GM18505 (cell line): ENCODE measurements at regions not wholly inside any gene's neighbourhood (a gene's known extent, or its start where the extent isn't known, plus 50 kb on each side); places are given as distances from the start of the nearest gene placed in this dataset.
"Not testable (repeated sequence)": the region's sequence is repeated elsewhere in the genome, so short reads cannot be mapped to it uniquely, and the experiment has no call there.

ENCODE experiments used
- ATAC-seq: cut with Tn5 transposase; IDR thresholded peaks from one replicate; pipeline ENCODE4 v1.9.1; 2021; ENCODE audit not compliant: unreplicated experiment
- POLR2A ChIP-seq: IDR thresholded peaks from 4 replicates; pipeline ENCODE4 v1.6.1; 2011; ENCODE audit warnings: borderline replicate concordance; ENCODE audit not compliant: insufficient read depth, insufficient read length; ENCODE audit errors: extremely low read depth

DNA sequence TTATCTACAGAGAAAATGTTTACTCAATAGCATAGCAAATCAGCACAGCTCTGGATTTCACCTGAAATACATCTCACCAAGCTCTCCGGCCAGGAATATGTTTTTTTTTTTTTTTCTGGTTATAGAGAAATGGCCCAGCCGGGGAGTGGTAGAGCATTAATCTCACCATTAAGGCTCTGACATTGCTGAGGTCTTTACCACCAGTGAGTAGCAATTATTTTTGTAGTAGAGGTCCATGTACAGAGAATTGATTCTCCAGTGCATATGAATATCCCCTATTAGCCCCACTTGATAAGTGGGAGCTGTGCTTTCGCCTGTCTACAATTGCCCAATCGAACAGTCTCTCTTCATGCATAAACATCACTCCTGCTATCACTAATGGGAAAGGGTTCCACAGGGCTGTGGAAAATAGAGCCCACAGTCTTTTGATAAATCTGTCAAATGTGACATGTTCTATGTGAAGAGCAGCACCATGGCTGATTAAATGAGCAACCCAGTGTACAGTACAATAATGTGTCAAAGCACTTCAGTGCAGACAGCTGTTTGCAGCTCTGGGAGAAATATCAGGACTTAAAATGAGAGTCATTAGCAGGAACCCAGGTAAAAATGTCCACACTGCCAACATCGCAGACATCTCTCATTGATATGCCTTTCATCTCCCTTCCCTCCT, 227.1 kb upstream of the ID4 start:
- no peak for TF ChIP-seq POLR2A
- no peak for ATAC-seq

DNA sequence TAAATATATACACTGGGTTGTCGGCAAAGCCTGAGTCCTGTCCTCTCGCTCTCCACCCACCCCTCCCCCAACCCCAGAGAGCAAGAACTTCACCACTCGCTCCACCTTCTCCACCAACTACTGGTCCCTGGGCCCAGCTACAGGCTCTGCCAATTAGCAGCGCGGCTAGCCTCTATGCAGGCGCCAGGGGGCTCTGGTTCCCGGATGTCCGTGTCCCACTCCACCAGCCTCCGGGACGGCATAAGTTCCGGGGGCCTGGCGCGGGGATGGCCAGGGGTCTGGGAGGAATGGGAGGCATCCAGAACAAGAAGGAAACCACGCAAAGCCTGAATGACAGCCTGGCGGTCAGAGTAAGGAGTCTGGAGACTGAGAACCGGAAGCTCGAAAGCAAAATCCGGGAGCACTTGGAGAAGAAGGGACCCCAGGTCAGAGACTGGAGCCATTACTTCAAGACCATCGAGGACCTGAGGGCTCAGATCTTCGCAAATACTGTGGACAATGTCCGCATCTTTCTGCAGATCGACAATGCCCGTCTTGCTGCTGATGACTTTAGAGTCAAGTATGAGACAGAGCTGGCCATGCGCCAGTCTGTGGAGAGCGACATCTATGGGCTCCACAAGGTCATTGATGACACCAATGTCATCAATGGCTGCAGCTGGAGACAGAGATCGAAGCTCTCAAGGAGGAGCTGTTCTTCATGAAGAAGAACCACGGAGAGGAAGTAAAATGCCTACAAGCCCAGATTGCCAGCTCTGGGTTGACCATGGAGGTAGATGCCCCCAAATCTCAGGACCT, 224.3 kb upstream of the ID4 start:
- not testable (repeated sequence) for ATAC-seq

DNA sequence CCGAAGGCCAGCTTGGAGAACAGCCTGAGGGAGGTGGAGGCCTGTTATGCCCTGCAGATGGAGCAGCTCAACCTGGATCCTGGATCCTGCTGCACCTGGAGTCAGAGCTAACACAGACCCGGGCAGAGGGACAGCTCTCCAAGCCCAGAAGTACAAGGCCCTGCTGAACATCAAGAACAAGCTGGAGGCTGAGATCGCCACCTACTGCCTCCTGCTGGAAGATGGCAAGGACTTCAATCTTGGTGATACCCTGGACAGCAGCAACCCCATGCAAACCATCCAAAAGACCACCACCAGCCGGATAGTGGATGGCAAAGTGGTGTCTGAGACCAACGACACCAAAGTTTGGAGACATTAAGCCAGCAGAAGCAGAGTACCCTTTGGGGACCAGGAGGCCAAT, 223.5 kb upstream of the ID4 start:
- no peak for TF ChIP-seq POLR2A
- ATAC-seq, result no peak

DNA sequence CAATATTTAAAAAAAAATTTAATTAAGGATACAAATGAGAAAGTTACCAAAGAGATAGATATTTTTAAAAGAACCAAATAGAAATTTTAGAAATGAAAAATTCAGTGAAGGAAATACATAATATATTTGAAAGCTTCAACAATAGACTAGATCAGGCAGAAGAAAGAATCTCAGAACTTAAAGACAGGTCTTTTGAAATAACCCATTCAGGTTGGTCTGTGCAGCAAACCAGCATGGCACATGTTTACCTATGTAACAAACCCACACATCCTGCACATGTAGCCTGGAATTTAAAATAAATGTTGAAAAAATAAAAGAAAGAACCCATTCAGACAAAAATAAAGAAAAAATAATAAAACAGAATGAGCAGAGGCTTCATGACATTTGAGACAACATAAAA, 221.1 kb upstream of the ID4 start:
- ATAC-seq, result no peak
- no peak for TF ChIP-seq POLR2A

DNA sequence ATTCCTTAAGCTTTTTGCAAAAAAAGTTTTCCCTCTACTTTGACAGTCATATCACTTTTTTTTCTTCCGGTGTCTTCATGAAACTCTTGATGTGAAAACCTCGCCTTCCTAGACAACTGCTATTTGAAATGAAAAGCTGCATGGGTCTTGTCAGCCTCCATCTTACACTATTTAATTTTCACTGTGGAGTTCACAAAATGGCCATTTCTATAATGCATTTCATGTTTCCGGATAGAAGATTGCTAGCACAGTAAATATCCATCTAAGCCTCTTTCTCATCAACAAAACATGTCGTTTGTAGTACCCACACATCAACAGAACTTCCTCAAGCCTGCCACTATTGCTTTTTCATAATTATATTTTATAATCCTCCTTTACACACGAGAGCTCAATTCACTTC, 204.9 kb upstream of the ID4 start:
- TF ChIP-seq POLR2A, result no peak
- ATAC-seq, result no peak

DNA sequence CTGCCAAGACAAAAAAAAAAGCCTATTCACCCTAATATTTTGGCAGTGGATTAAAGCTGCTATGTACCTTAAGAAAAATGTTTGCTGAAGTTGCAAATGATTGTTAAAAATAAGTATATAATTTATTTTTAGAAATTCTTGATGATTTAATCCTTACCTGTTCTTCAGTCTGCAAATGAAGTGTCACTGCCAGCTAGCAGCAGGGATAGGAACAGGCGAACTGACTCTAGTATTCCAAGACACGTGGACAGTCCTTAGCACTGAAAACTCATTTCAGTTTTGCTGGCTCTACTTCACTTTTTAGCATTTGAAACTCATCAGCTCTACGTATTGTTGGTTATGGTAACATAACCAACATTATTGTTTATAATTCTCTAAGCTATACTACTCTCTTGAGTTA, 204.4 kb upstream of the ID4 start:
- TF ChIP-seq POLR2A, result no peak
- ATAC-seq, result no peak

DNA sequence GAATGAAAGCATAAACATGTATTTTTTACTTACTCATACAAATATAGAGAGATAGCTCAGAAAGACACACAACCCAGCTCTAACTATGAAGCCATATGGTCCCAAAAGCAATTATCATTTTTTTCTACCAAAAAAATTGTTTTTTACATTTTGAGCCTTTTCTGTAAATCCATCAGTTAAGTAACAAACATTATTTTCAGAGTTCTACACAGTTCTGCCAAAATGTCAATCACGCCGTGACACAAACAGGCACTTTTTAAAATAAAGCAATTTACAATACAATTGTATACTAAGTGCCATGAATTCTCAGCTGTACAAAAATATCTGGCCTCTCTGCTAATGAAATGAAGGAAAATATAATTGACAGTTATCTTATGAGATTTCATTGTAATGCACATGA, 201.4 kb upstream of the ID4 start:
- no peak for TF ChIP-seq POLR2A
- ATAC-seq, result no peak

DNA sequence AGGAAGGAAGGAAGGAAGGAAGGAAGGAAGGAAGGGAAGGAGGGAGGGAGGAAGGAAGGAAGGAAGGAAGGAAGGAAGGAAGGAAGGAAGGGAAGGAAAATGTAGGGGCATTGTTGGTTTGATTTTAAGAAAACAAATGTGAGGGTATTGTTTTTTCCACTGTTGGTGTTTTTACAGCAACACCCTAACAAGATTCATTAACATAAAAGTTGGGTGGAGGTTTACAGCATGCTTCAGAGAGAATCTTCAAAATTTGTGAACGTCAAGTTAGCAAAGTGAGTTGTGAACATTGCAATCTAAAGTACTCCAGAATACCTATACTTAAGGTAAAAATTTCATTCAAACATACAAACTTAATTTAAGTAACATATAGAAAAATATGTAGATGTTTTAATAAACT, 200.2 kb upstream of the ID4 start:
- no peak for TF ChIP-seq POLR2A
- ATAC-seq, result no peak

DNA sequence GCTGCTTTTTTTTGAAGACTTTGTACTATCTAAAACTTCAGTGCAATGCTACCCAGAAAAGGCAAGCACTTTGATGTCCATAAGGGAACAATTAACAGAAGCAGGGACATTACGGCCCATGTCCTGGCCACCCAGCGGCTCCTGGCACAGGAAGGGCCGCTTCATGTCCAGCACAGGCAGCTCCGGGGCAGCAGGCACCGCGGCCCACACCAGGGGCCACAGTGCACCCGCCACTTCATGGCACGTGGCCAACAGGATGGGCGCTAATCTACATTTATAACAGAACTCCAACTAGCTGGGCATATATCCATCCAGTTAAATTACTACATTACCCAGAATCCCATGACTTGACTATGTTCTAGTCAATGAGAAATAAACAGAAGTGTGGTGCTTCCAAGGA, 198.2 kb upstream of the ID4 start:
- TF ChIP-seq POLR2A, result no peak
- ATAC-seq, result no peak

DNA sequence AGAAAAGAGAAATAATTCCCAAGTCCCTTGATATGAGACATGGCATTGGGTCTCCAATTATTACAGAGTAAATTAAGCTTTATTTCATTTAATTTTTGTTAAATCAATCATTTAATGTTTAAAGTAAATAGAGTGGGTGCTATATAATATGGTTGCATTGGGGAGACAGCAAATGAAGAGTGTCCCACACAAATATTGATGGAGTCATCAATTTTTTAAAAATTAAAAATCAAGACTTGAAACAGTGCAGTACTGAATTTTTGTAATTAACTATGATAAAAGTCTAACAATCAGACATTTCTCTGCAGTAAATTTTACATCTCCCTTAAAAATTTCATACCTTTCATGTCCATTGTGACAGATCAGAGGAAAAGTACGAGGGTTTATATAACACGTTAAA, 193.9 kb upstream of the ID4 start:
- no peak for TF ChIP-seq POLR2A
- no peak for ATAC-seq

DNA sequence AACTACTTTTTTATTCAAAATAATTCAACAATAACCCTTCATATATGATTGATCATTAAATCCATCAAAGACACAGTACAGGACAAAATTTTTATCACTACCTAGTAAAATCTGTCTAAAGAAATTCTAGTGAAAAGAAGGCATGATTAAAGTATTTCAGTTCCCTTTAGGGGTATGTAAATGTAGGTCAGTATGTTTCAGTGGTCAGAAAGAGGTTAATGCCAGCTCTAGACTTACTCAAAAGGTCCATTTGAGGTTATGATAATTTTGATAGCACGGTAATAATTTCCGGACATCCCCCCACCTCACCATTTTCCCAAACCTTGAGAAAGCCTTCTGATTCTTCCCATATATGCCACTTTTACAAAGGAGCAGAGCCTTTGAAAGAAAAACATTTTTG, 193.5 kb upstream of the ID4 start:
- no peak for ATAC-seq
- no peak for TF ChIP-seq POLR2A

DNA sequence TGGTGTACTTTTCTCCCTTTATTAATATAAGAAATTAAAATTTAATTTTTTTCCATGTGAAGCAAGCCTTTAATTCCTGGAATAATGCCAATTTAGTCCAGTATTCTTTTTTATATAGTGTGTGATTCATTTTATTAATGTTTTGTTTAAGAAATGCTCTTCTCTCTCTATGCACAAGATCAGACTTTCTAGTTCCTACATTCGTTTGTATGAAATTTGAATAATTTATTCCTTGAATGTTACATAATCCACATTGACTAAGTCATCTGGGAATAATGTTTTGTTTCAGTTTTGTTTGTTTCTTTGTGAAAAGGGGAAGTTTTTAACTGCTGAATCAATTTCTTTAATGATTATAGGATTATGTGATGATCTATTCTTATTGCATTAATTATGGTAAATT, 181.4 kb upstream of the ID4 start:
- no peak for ATAC-seq
- no peak for TF ChIP-seq POLR2A

DNA sequence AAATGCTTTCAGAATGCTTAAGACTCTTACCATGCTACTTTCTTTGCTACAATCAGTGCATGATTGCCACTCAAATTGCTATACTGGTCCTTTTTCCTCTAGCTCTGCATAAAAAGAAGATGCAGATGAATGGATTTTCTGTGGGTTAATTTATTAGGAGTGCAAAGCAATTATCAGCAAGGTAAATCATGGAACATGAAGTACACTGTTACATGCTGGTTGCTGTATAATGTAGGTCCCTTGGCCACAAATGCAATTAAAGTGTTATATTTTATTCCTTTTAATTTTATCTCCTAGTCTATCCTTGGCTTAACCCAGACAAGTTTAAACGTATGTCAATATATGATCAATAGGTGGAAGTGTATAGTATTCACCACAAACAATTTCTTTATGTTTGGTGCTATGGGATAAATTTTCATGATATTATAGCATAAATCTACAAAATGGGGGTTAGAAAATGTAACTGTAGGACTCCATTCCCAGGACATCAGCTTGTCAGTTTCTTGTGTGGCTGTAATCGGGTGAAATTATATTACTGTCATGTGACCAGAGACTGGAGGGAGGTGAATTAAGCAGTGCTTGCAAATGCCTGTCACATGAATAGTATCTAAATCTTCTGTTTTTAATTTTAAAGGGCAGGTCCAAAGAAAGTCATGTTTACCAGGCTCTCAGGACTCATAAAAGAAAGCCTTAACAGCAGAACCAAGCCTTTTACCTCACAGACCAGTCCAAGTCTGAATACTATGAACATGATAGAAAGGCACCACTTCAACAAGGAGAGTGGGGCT, 176.9 kb upstream of the ID4 start:
- no peak for ATAC-seq
- TF ChIP-seq POLR2A, result no peak

DNA sequence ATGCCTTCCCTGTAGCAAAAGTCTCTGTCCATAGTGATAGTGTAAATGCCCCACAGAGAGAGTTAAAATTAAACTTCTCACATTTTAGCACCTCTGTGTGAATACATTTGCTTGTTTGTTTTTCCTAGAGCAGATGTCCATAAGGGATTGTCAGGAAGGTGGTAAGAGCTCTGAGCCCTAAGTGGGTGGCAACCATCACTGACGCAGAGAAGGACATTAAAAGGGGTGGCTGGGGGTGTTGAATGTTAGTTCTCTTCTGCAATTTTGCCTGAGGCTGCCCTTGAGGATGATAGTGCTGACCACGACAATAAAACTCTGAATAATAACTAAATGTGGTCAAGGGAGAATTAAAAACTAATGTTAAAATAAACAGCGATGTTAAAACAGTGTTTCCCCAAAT, 174.3 kb upstream of the ID4 start:
- TF ChIP-seq POLR2A, result no peak
- no peak for ATAC-seq
